K562 (cell line): ENCODE measurements at regions not wholly inside any gene's neighbourhood (a gene's known extent, or its start where the extent isn't known, plus 50 kb on each side); places are given as distances from the start of the nearest gene placed in this dataset.

Experiments
- ATAC-seq: fragments of 200-7000 bp; cut with Tn5 transposase; 3 replicates; pipeline ENCODE4 v1.9.1; 2020; ENCODE audit warnings: moderate library complexity
- BruUV-seq: library from RNA; stranded (reverse); fragments of 400-500 nt; replicated peaks from 2 replicates; lab custom pipeline; 2021; lab: Mats Ljungman, UMichigan
- CTCF ChIA-PET: fragments of 300-600 bp; formaldehyde crosslinking; extraction: SDS; loops from one replicate; lab custom pipeline; 2021; ENCODE audit warnings: low intra/inter-chr PET ratio; lab: Yijun Ruan, JAX
- POLR2A ChIA-PET: fragments of 300-600, 350-650 bp; sonication (Branson Sonifier 250); formaldehyde crosslinking; extraction: SDS; loops from one replicate; lab custom pipeline; 2021; ENCODE audit warnings: antibody characterized with exemption, inconsistent platforms; lab: Yijun Ruan, JAX
- DNase-seq, 4 experiments: peaks; one replicate each; pipeline versions ENCODE4 v3.0.0 to v3.0.0-alpha.2; 2011 to 2018; ENCODE audit warnings: low spot score in 3 of 4, mixed read lengths in 3 of 4; ENCODE audit errors: extremely low read depth in 1 of 4
- FAIRE-seq: peaks from 2 replicates; lab custom pipeline; 2011; peaks lifted over from hg19 to GRCh38; lab: Jason Lieb, UNC
- H2AFZ ChIP-seq: 2 replicates; pipeline ENCODE4 v1.6.0; 2011; ENCODE audit warnings: low read depth, low read length, control low read depth, inconsistent platforms
- H3K27ac ChIP-seq: fragments of 200-600 bp; 3 replicates; pipeline ENCODE4 v1.8.0; 2011; ENCODE audit warnings: low read depth, mild to moderate bottlenecking, control low read depth, inconsistent platforms, low read length, moderate library complexity, mixed read lengths; ENCODE audit errors: extremely low read depth
- H3K27me3 ChIP-seq, 2 experiments: fragments of 300-600 bp in 1 of 2; 2 replicates in 1 of 2; 3 replicates in 1 of 2; pipeline versions ENCODE4 v1.6.0 to v1.8.0; 2011; ENCODE audit warnings: inconsistent platforms in 2 of 2, low read length in 2 of 2, mild to moderate bottlenecking in 1 of 2, mixed read lengths in 1 of 2, moderate library complexity in 1 of 2; ENCODE audit not compliant: control insufficient read depth in 2 of 2, insufficient read depth in 2 of 2
- H3K36me3 ChIP-seq: fragments of 300-600 bp; 3 replicates; pipeline ENCODE4 v1.8.0; 2011; ENCODE audit warnings: mild to moderate bottlenecking, low read length, inconsistent platforms; ENCODE audit not compliant: control insufficient read depth, insufficient read depth
- H3K4me1 ChIP-seq, 2 experiments: fragments of 200-600 bp in 1 of 2; replicated peaks in 1 of 2; 2 replicates in 1 of 2; 3 replicates in 1 of 2; pipeline versions ENCODE4 v1.5.1 to v1.8.0; 2011; ENCODE audit warnings: inconsistent platforms in 2 of 2, low read length in 2 of 2, mild to moderate bottlenecking in 1 of 2, mixed read lengths in 1 of 2, moderate library complexity in 1 of 2; ENCODE audit not compliant: control insufficient read depth in 2 of 2, insufficient read depth in 2 of 2
- H3K4me2 ChIP-seq: 2 replicates; pipeline ENCODE4 v1.6.1; 2011; ENCODE audit warnings: low read length, control low read depth, inconsistent platforms, mixed read lengths; ENCODE audit not compliant: insufficient read depth
- H3K4me3 ChIP-seq: fragments of 200-600 bp; sonication (generic), shearing (Covaris generic); 2 replicates; pipeline ENCODE4 v1.5.1; 2016; ENCODE audit warnings: control low read depth, inconsistent platforms
- H3K79me2 ChIP-seq: fragments of 200-600 bp; 3 replicates; pipeline ENCODE4 v1.8.0; 2011; ENCODE audit warnings: low read length, inconsistent platforms; ENCODE audit not compliant: control insufficient read depth, insufficient read depth
- H3K9ac ChIP-seq, 2 experiments: 2 replicates each; pipeline versions ENCODE4 v1.6.0 to v1.6.1; 2011; ENCODE audit warnings: low read depth in 2 of 2, low read length in 2 of 2, control low read depth in 1 of 2, inconsistent platforms in 1 of 2, mild to moderate bottlenecking in 1 of 2, mixed read lengths in 1 of 2; ENCODE audit not compliant: insufficient read depth in 1 of 2
- H3K9me1 ChIP-seq: one replicate; pipeline ENCODE4 v1.6.0; 2011; ENCODE audit warnings: inconsistent platforms, mild to moderate bottlenecking, low read length, moderate library complexity; ENCODE audit not compliant: control insufficient read depth, insufficient read depth
- H3K9me3 ChIP-seq: replicated peaks from 2 replicates; pipeline ENCODE4 v1.5.1; 2011; ENCODE audit warnings: low read depth, low read length, inconsistent platforms; ENCODE audit not compliant: control insufficient read depth, insufficient read depth
- H4K20me1 ChIP-seq: replicated peaks from 2 replicates; pipeline ENCODE4 v1.6.1; 2011; ENCODE audit warnings: low read length, inconsistent platforms, mixed read lengths; ENCODE audit not compliant: control insufficient read depth, insufficient read depth
- FOXK2 ChIP-seq, 2 experiments: fragments of 450-650 bp; IDR thresholded peaks in 1 of 2; conservative IDR thresholded peaks in 1 of 2; 2 replicates each; pipeline ENCODE4 v1.6.1; 2016; ENCODE audit warnings: low read depth in 2 of 2, mild to moderate bottlenecking in 1 of 2
- GTF2A2 ChIP-seq: IDR thresholded peaks from 2 replicates; pipeline ENCODE4 v1.6.1; 2016; ENCODE audit warnings: mild to moderate bottlenecking, missing genetic modification characterization, missing compliant biosample characterization
- MTA2 ChIP-seq: fragments of 450-650 bp; IDR thresholded peaks from 2 replicates; pipeline ENCODE4 v1.6.1; 2016; ENCODE audit warnings: low read depth
- SIRT6 ChIP-seq: IDR thresholded peaks from one replicate; pipeline ENCODE4 v1.6.1; 2012; ENCODE audit warnings: low read depth, mild to moderate bottlenecking, control low read depth, inconsistent platforms, low read length, moderate library complexity
- ZBTB7A ChIP-seq: IDR thresholded peaks from 2 replicates; pipeline ENCODE4 v1.6.1; 2011; ENCODE audit warnings: low read depth, mild to moderate bottlenecking, low read length, moderate library complexity, borderline replicate concordance; ENCODE audit not compliant: control insufficient read depth
- ZNF75A ChIP-seq: fragments of 450-650 bp; formaldehyde crosslinking; IDR thresholded peaks from 2 replicates; pipeline ENCODE4 v1.4.0; 2020; ENCODE audit warnings: mild to moderate bottlenecking
- WGBS: fragments of 100-300 bp; shearing (Covaris generic); methylation state at CpG from one replicate; pipeline ENCODE4 v1.1.6; 2016; ENCODE audit warnings: low coverage, mixed read lengths; ENCODE audit not compliant: insufficient coverage; ENCODE audit errors: missing lambda C conversion rate; 5-methylcytosine and 5-hydroxymethylcytosine counted together
- in situ Hi-C: fragments of 300-500 bp; cut with MboI; formaldehyde crosslinking; loops from 4 replicates; pipeline ENCODE4 v1.15.0; 2018; ENCODE audit warnings: inconsistent platforms, mixed read lengths
- intact Hi-C: fragments of 100-400 bp; cut with micrococcal nuclease; formaldehyde crosslinking; loops from 2 replicates; pipeline ENCODE4 v1.14.2; 2022
- TF ChIP-seq, protein P1 (sequence below): fragments of 450-650 bp; formaldehyde crosslinking; IDR thresholded peaks from 2 replicates; pipeline ENCODE4 v1.4.0; 2020; ENCODE audit warnings: mild to moderate bottlenecking, mixed read lengths

GRCh38 chr2:103419506-103419905 lies 657.7 kb downstream of the TMEM182 start:
- ATAC-seq = no peak
- Histone ChIP-seq H3K4me3 (no peak overlapping the region), H3K9me3 (no peaks in the 10 kb centered on the region), H3K4me1 (no peaks in the 10 kb centered on the region), H3K4me2 (no peak overlapping the region), H3K79me2 (no peaks in the 10 kb centered on the region), H3K9me1 (no peaks in the 10 kb centered on the region), H4K20me1 (no peaks in the 10 kb centered on the region), H3K36me3 (no peaks in the 10 kb centered on the region), H3K9ac (no peak overlapping the region), H2AFZ (no peak overlapping the region), H3K27me3 (no peaks in the 10 kb centered on the region), H3K27ac (no peak overlapping the region)
- ChIA-PET CTCF (no interaction called here), POLR2A (no interaction called here)
- FAIRE-seq = no peak
- WGBS = 9% methylated on average over 2 of the region's 2 CpGs
- in situ Hi-C loops (no loop called here), intact Hi-C loops (no loop called here)
- no TSS peak for BruUV-seq
- no peak for DNase-seq
- TF ChIP-seq MTA2 = no peak
- TF ChIP-seq GTF2A2 (tag) = no peak
- no peak for TF ChIP-seq ZBTB7A
- TF ChIP-seq, protein P1, sequence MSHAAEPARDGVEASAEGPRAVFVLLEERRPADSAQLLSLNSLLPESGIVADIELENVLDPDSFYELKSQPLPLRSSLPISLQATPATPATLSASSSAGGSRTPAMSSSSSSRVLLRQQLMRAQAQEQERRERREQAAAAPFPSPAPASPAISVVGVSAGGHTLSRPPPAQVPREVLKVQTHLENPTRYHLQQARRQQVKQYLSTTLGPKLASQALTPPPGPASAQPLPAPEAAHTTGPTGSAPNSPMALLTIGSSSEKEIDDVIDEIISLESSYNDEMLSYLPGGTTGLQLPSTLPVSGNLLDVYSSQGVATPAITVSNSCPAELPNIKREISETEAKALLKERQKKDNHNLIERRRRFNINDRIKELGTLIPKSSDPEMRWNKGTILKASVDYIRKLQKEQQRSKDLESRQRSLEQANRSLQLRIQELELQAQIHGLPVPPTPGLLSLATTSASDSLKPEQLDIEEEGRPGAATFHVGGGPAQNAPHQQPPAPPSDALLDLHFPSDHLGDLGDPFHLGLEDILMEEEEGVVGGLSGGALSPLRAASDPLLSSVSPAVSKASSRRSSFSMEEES (CRISPR knock-in tag) = no peak
- no peak for TF ChIP-seq FOXK2 (conservative IDR thresholded peaks at IDR 0.05 in 1 of 2, IDR thresholded peaks at IDR 0.05 in 1 of 2; ENCODE audit: low read depth in 2 of 2)
- no peak for TF ChIP-seq ZNF75A (CRISPR knock-in tag)
- no peak for TF ChIP-seq SIRT6
- TF ChIP-seq, all 486 proteins: peak for 0
